ENCODE measurements at regions not wholly inside any gene's neighbourhood (a gene's known extent, or its start where the extent isn't known, plus 50 kb on each side); places are given as distances from the start of the nearest gene placed in this dataset.

DNA sequence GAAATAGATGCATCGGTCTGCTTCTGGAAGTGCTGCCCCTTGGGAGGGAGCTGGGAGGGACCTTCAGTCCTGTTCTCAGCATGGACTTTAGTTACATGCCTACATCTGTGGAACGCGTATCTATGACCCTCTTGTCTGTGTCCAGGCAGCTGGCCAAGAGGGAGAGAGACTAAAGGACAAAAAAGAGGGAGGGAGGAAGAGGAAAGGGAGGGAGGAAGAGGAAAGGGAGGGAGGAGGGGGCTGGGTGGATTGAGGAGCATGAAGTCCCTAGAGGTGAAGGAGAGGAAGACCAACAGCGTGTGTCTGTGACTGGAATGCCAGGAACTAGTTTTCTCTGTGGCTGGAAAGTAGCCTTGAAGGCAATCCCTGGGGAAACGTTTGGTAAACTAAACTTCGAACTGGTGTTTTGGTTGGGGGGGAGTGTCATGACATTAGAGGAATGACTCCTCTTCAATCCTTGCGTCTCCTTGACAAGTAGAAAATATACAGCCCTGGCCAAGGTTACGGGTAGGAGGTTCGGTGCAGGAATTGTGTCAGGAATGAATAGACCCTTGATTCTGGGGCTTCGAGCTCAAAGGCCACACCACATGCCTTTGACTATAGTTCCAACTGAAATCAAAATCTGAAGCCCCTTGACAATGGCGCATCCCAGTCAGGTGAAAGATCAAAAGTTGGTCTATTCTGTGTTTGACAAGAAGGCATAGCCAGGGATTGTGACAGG is 52.0 kb upstream of the PLEKHG1 start (continued):
- TF ChIP-seq, protein P1, sequence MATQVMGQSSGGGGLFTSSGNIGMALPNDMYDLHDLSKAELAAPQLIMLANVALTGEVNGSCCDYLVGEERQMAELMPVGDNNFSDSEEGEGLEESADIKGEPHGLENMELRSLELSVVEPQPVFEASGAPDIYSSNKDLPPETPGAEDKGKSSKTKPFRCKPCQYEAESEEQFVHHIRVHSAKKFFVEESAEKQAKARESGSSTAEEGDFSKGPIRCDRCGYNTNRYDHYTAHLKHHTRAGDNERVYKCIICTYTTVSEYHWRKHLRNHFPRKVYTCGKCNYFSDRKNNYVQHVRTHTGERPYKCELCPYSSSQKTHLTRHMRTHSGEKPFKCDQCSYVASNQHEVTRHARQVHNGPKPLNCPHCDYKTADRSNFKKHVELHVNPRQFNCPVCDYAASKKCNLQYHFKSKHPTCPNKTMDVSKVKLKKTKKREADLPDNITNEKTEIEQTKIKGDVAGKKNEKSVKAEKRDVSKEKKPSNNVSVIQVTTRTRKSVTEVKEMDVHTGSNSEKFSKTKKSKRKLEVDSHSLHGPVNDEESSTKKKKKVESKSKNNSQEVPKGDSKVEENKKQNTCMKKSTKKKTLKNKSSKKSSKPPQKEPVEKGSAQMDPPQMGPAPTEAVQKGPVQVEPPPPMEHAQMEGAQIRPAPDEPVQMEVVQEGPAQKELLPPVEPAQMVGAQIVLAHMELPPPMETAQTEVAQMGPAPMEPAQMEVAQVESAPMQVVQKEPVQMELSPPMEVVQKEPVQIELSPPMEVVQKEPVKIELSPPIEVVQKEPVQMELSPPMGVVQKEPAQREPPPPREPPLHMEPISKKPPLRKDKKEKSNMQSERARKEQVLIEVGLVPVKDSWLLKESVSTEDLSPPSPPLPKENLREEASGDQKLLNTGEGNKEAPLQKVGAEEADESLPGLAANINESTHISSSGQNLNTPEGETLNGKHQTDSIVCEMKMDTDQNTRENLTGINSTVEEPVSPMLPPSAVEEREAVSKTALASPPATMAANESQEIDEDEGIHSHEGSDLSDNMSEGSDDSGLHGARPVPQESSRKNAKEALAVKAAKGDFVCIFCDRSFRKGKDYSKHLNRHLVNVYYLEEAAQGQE (IDR thresholded peaks at IDR 0.05; ENCODE audit: borderline replicate concordance in 1 of 2, low read depth in 1 of 2, low read length in 2 of 2): no peak
- TF ChIP-seq MEIS2 (CRISPR knock-in tag; IDR thresholded peaks at IDR 0.05) (no peak), ZNF737 (CRISPR knock-in tag; IDR thresholded peaks at IDR 0.05; ENCODE audit: borderline replicate concordance) (no peak), NFIC (IDR thresholded peaks at IDR 0.05; ENCODE audit: low read length) (no peak), RAD21 (CRISPR knock-in tag; IDR thresholded peaks at IDR 0.05) (no peak), ZNF891 (CRISPR knock-in tag; IDR thresholded peaks at IDR 0.05) (no peak), ZKSCAN1 (IDR thresholded peaks at IDR 0.05; ENCODE audit: low read length) (no peak), ZNF772 (CRISPR knock-in tag; IDR thresholded peaks at IDR 0.05) (0 out of 2 replicates have a peak, but pooled peaks have one; percentile 25), ZNF510 (CRISPR knock-in tag; IDR thresholded peaks at IDR 0.05; ENCODE audit: low read depth) (no peak), ZKSCAN5 (CRISPR knock-in tag; IDR thresholded peaks at IDR 0.05) (no peak), FIP1L1 (IDR thresholded peaks at IDR 0.05; ENCODE audit: borderline replicate concordance, insufficient read depth, low read depth, low read length) (no peak), MLLT10 (CRISPR knock-in tag; IDR thresholded peaks at IDR 0.05) (no peak), NRL (CRISPR knock-in tag; IDR thresholded peaks at IDR 0.05; ENCODE audit: borderline replicate concordance) (no peak), IRF2 (CRISPR knock-in tag; IDR thresholded peaks at IDR 0.05) (no peak), ZNF776 (CRISPR knock-in tag; IDR thresholded peaks at IDR 0.05) (no peak), SUZ12 (IDR thresholded peaks at IDR 0.05; ENCODE audit: low read depth, low read length) (no peak)
- TF ChIP-seq, protein P2, sequence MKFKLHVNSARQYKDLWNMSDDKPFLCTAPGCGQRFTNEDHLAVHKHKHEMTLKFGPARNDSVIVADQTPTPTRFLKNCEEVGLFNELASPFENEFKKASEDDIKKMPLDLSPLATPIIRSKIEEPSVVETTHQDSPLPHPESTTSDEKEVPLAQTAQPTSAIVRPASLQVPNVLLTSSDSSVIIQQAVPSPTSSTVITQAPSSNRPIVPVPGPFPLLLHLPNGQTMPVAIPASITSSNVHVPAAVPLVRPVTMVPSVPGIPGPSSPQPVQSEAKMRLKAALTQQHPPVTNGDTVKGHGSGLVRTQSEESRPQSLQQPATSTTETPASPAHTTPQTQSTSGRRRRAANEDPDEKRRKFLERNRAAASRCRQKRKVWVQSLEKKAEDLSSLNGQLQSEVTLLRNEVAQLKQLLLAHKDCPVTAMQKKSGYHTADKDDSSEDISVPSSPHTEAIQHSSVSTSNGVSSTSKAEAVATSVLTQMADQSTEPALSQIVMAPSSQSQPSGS (CRISPR knock-in tag; IDR thresholded peaks at IDR 0.05): 0 out of 2 replicates have a peak, but pooled peaks have one; percentile 17
- TF ChIP-seq, protein P3, sequence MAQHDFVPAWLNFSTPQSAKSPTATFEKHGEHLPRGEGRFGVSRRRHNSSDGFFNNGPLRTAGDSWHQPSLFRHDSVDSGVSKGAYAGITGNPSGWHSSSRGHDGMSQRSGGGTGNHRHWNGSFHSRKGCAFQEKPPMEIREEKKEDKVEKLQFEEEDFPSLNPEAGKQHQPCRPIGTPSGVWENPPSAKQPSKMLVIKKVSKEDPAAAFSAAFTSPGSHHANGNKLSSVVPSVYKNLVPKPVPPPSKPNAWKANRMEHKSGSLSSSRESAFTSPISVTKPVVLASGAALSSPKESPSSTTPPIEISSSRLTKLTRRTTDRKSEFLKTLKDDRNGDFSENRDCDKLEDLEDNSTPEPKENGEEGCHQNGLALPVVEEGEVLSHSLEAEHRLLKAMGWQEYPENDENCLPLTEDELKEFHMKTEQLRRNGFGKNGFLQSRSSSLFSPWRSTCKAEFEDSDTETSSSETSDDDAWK (CRISPR knock-in tag; IDR thresholded peaks at IDR 0.05): no peak
- TF ChIP-seq, protein P4, sequence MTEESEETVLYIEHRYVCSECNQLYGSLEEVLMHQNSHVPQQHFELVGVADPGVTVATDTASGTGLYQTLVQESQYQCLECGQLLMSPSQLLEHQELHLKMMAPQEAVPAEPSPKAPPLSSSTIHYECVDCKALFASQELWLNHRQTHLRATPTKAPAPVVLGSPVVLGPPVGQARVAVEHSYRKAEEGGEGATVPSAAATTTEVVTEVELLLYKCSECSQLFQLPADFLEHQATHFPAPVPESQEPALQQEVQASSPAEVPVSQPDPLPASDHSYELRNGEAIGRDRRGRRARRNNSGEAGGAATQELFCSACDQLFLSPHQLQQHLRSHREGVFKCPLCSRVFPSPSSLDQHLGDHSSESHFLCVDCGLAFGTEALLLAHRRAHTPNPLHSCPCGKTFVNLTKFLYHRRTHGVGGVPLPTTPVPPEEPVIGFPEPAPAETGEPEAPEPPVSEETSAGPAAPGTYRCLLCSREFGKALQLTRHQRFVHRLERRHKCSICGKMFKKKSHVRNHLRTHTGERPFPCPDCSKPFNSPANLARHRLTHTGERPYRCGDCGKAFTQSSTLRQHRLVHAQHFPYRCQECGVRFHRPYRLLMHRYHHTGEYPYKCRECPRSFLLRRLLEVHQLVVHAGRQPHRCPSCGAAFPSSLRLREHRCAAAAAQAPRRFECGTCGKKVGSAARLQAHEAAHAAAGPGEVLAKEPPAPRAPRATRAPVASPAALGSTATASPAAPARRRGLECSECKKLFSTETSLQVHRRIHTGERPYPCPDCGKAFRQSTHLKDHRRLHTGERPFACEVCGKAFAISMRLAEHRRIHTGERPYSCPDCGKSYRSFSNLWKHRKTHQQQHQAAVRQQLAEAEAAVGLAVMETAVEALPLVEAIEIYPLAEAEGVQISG (CRISPR knock-in tag; IDR thresholded peaks at IDR 0.05): no peak

Measured in HepG2 (cell line).